Mesothelial cell of epicardium (in vitro differentiated cells): ENCODE measurements at regions not wholly inside any gene's neighbourhood (a gene's known extent, or its start where the extent isn't known, plus 50 kb on each side); places are given as distances from the start of the nearest gene placed in this dataset.
"Not testable (repeated sequence)": the region's sequence is repeated elsewhere in the genome, so short reads cannot be mapped to it uniquely, and the experiment has no call there.

Experiments used
- DNase-seq, 2 experiments: peaks; one replicate each; pipeline ENCODE4 v3.0.0; 2021; ENCODE audit warnings: low spot score in 2 of 2; ENCODE audit not compliant: unreplicated experiment in 2 of 2
- H3K27ac Mint-ChIP-seq: 2 replicates; pipeline ENCODE4 v1.8.0; 2021; ENCODE audit warnings: mixed read lengths
- H3K27me3 Mint-ChIP-seq: 2 replicates; pipeline ENCODE4 v1.8.0; 2021; ENCODE audit warnings: low read depth, mixed read lengths
- H3K36me3 Mint-ChIP-seq: 2 replicates; pipeline ENCODE4 v1.8.0; 2021; ENCODE audit warnings: mixed read lengths
- H3K4me1 Mint-ChIP-seq: 2 replicates; pipeline ENCODE4 v1.8.0; 2021; ENCODE audit warnings: mixed read lengths
- H3K4me3 Mint-ChIP-seq: 2 replicates; pipeline ENCODE4 v1.8.0; 2021; ENCODE audit warnings: mild to moderate bottlenecking, moderate library complexity, mixed read lengths
- H3K9me3 Mint-ChIP-seq: 2 replicates; pipeline ENCODE4 v1.8.0; 2021; ENCODE audit warnings: mixed read lengths

GRCh38 chr2:111453816-111454215 is 333.1 kb downstream of the BCL2L11 start:
- not testable (repeated sequence) for DNase-seq, H3K27me3 Mint-ChIP-seq, H3K4me3 Mint-ChIP-seq, H3K27ac Mint-ChIP-seq, H3K36me3 Mint-ChIP-seq, H3K9me3 Mint-ChIP-seq
- H3K4me1 Mint-ChIP-seq, result peaks cover 15% of the 10 kb centered on the region

DNA sequence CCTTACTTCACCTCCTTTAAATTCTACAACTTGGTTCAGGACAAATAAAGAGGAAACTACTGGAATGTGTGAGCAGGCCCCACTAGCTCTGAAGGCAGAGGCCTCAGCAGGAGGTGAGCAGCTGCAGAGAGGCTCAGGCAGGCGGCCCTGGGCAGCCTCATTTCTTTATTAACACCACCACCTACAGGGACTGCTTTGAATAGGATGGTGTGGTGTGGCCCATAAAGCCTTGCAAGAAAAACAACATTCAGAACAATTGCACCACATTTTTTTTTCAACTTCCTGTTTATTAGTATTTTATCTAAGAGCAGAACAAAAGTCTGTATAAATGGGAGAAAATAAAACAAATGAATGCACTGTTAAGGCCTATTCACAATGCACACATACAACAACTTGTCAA is 333.7 kb downstream of the BCL2L11 start:
- H3K27me3 Mint-ChIP-seq, H3K27ac Mint-ChIP-seq, H3K9me3 Mint-ChIP-seq, DNase-seq, H3K36me3 Mint-ChIP-seq, H3K4me3 Mint-ChIP-seq: not testable (repeated sequence)
- H3K4me1 Mint-ChIP-seq, result peaks cover 15% of the 10 kb centered on the region

DNA sequence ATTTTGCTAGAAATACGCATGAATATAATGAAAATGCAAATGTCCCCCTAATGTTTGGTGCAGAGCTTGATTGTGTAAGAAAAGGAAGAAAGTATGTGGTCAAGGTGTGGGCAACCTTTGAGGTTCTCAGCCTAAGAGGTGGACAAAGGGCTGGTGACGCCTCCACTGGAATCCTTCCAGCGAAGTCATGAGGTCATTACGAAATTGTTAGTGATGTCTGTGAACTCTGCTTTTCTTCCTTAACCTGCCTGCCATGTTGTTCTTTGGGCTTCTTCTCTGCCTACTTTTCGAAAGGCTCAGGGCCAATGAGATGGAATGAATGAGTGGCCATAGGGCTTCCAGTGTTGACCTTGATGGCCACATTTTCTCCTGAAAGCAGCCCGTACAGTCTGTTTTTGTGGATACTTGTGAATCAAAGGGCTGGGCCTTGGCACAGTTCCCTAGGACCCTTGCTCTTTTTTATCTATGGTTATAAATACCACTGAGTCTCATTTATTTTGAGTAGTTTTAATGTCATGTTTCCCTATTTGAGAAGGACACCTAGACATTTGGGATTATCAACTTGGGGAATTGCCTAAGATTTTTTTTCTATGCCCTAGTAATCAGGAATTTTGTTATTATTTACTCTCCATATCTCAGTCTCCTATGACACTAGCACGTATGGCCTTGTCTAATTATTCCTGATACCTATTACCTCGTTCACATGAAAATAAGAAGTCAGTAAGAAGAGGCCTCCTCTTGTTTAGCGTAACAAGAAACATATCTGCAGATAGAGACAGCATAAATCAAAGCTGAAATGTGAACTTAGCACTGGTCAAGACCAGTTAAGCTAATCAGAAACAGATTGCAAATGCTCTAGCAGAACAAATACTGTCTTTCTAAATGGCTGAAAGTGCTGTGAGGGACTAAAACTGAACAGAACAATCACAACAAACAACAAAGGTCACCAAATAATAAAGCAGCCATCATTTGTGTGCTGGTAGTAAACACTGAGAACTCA is 334.6 kb downstream of the BCL2L11 start:
- H3K36me3 Mint-ChIP-seq, H3K4me3 Mint-ChIP-seq, H3K9me3 Mint-ChIP-seq, H3K27me3 Mint-ChIP-seq, DNase-seq: not testable (repeated sequence)
- peaks cover 11% of the 10 kb centered on the region for H3K4me1 Mint-ChIP-seq
- H3K27ac Mint-ChIP-seq, result peak overlapping the region; percentile 76

GRCh38 chr2:111457191-111457590 is 336.5 kb downstream of the BCL2L11 start:
- not testable (repeated sequence) for H3K9me3 Mint-ChIP-seq, H3K27me3 Mint-ChIP-seq, H3K36me3 Mint-ChIP-seq, H3K4me3 Mint-ChIP-seq, H3K27ac Mint-ChIP-seq, DNase-seq
- peaks cover 11% of the 10 kb centered on the region for H3K4me1 Mint-ChIP-seq

- DNase-seq, H3K4me3 Mint-ChIP-seq, H3K4me1 Mint-ChIP-seq, H3K27ac Mint-ChIP-seq, H3K36me3 Mint-ChIP-seq, H3K27me3 Mint-ChIP-seq, H3K9me3 Mint-ChIP-seq: not testable (repeated sequence)
Observed at GRCh38 chr2:111460901-111461300, 340.2 kb downstream of the BCL2L11 start.

GRCh38 chr2:111461831-111462230 is 341.1 kb downstream of the BCL2L11 start:
- not testable (repeated sequence) for H3K36me3 Mint-ChIP-seq, H3K27me3 Mint-ChIP-seq, H3K9me3 Mint-ChIP-seq, DNase-seq, H3K4me3 Mint-ChIP-seq, H3K27ac Mint-ChIP-seq, H3K4me1 Mint-ChIP-seq

DNA sequence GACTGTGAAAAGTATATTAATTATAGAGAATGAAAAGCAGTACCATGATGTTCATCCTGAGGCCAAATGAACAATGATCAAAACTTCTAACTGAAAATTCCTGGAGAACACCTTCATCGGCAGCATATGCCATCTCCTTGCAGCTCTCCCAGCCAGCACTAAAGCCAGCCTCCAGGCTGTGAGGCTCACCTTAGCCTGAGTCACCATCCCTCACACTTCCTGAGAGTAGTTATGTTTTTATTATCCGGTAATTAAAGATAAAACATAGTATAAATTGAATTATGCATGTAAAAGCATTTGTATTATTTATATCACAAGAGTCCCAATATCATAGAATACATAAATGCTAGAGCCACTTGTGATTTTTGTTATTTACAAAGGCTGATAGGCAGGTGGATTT is 341.9 kb downstream of the BCL2L11 start:
- H3K4me3 Mint-ChIP-seq, DNase-seq, H3K4me1 Mint-ChIP-seq, H3K9me3 Mint-ChIP-seq, H3K27ac Mint-ChIP-seq, H3K36me3 Mint-ChIP-seq, H3K27me3 Mint-ChIP-seq: not testable (repeated sequence)

DNA sequence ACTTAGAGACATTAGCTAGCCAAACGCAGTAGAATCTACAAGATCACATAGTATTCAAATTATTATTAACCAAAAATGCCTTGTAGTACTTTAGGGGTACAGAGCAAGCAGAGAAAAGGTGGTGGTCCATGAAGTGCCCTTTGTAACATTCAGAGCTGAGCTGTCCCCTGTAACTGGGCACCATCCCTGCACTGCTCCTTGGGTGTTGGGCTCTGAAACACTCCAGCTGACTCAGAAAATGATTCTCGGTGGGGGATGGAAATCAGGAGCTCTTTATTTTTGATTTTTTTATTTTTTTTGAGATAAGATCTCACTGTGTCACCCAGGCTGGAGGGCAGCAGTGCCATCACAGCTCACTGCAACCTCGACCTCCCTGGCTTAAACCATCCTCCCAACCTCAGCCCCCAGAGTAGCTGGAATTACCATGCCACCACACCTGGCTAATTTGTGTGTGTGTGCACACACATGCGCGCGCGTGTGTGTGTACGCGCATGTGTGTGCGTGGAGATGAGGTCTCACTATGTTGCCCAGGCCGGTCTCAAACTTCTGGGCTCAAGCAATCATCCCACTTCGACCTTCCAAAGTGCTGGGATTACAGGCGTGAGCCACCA is 342.6 kb downstream of the BCL2L11 start:
- H3K36me3 Mint-ChIP-seq, H3K27me3 Mint-ChIP-seq, H3K9me3 Mint-ChIP-seq, H3K4me1 Mint-ChIP-seq, H3K4me3 Mint-ChIP-seq, H3K27ac Mint-ChIP-seq, DNase-seq: not testable (repeated sequence)

- not testable (repeated sequence) for H3K36me3 Mint-ChIP-seq, H3K4me1 Mint-ChIP-seq, H3K9me3 Mint-ChIP-seq, H3K27me3 Mint-ChIP-seq, H3K4me3 Mint-ChIP-seq, DNase-seq, H3K27ac Mint-ChIP-seq
Observed at GRCh38 chr2:111463956-111464355, 343.2 kb downstream of the BCL2L11 start.

- H3K4me1 Mint-ChIP-seq, H3K27me3 Mint-ChIP-seq, DNase-seq, H3K4me3 Mint-ChIP-seq, H3K9me3 Mint-ChIP-seq, H3K36me3 Mint-ChIP-seq: not testable (repeated sequence)
- H3K27ac Mint-ChIP-seq, result peak overlapping the region; percentile 43
Observed at GRCh38 chr2:111464367-111464766, 343.7 kb downstream of the BCL2L11 start.

DNA sequence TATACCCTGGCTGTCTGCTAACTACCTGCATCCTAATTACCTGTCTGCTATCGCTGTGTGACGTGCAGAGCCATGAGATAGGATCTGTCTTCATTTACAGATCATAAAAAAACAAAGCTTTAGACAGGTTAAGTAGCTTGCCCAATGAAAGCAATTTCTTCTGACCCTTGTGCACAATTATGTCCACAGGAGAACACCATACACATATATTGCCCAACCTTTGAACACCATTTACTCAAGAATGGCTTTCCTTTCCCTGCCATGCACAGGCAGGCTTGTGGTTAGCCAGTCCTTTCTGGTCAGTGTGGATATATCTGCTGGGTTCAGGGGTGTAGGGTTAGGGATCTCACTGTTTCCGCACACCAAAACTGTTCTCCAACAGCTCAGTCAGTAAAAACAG is 344.8 kb downstream of the BCL2L11 start:
- H3K27me3 Mint-ChIP-seq, H3K9me3 Mint-ChIP-seq, H3K4me1 Mint-ChIP-seq, H3K36me3 Mint-ChIP-seq, H3K4me3 Mint-ChIP-seq, DNase-seq, H3K27ac Mint-ChIP-seq: not testable (repeated sequence)

- H3K27ac Mint-ChIP-seq, H3K4me3 Mint-ChIP-seq, DNase-seq, H3K36me3 Mint-ChIP-seq, H3K27me3 Mint-ChIP-seq, H3K4me1 Mint-ChIP-seq, H3K9me3 Mint-ChIP-seq: not testable (repeated sequence)
Observed at GRCh38 chr2:111466744-111467143, 346.0 kb downstream of the BCL2L11 start.

DNA sequence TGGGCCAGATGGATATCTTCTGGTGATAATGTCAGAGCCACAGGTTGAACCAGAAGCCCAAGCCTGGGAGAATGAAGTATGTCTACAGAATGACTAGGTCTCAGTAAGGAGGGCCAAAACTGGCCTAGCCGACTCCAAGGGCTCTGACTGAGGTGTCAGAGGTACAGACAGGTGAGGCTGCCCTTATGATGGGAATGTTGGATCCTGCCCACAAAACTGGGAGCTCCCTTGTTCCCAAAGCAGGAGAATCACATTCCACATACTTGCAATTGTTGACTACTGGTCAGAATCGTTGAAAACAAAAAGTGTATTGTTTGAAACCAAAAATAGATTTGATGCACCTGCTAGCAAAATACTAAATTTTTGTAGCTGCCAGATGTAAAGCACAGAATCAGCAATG is 350.2 kb downstream of the BCL2L11 start:
- not testable (repeated sequence) for H3K9me3 Mint-ChIP-seq, H3K36me3 Mint-ChIP-seq, H3K27me3 Mint-ChIP-seq, DNase-seq, H3K4me3 Mint-ChIP-seq, H3K4me1 Mint-ChIP-seq, H3K27ac Mint-ChIP-seq

GRCh38 chr2:111471791-111472530 is 351.2 kb downstream of the BCL2L11 start:
- peak overlapping the region; percentile 39 for H3K27ac Mint-ChIP-seq
- not testable (repeated sequence) for H3K27me3 Mint-ChIP-seq, DNase-seq

More at GRCh38 chr2:111471791-111472530, 351.2 kb downstream of the BCL2L11 start:
- not testable (repeated sequence) for H3K36me3 Mint-ChIP-seq, H3K4me1 Mint-ChIP-seq, H3K4me3 Mint-ChIP-seq, H3K9me3 Mint-ChIP-seq
